IMR-90 (cell line): ENCODE measurements at regions not wholly inside any gene's neighbourhood (a gene's known extent, or its start where the extent isn't known, plus 50 kb on each side); places are given as distances from the start of the nearest gene placed in this dataset.

Experiments
- ATAC-seq: fragments of 200-7000 bp; cut with Tn5 transposase; 2 replicates; pipeline ENCODE4 v1.9.1; 2020; ENCODE audit warnings: low read depth, mild to moderate bottlenecking, moderate library complexity
- BruUV-seq: library from RNA; stranded (reverse); fragments of 400-500 nt; replicated peaks from 2 replicates; lab custom pipeline; 2021; lab: Mats Ljungman, UMichigan
- CTCF ChIA-PET: fragments of 300-600 bp; formaldehyde crosslinking; extraction: SDS; loops from one replicate; lab custom pipeline; 2021; ENCODE audit warnings: antibody characterized with exemption; lab: Yijun Ruan, JAX
- POLR2A ChIA-PET: fragments of 300-600 bp; sonication (Branson Sonifier 250); formaldehyde crosslinking; loops from one replicate; lab custom pipeline; 2022; ENCODE audit warnings: antibody characterized with exemption; ENCODE audit not compliant: unreplicated experiment; lab: Charles Lee
- DNase-seq: peaks from one replicate; pipeline ENCODE4 v3.0.0; 2013
- H2AFZ ChIP-seq: replicated peaks from 2 replicates; pipeline ENCODE3; 2013; ENCODE audit warnings: low read length, mild to moderate bottlenecking; ENCODE audit not compliant: poor library complexity
- H2AK5ac ChIP-seq: 2 replicates; pipeline ENCODE4 v1.6.1; 2013; ENCODE audit warnings: low read depth, low read length, inconsistent platforms
- H2AK9ac ChIP-seq: replicated peaks from 2 replicates; pipeline ENCODE3; 2013; ENCODE audit warnings: mild to moderate bottlenecking, low read depth, low read length, moderate library complexity; ENCODE audit not compliant: poor library complexity
- H2BK120ac ChIP-seq: 2 replicates; pipeline ENCODE4 v1.6.1; 2013; ENCODE audit warnings: low read depth, low read length, inconsistent platforms
- H2BK15ac ChIP-seq: 3 replicates; pipeline ENCODE4 v1.6.1; 2013; ENCODE audit warnings: low read depth, low read length, inconsistent platforms
- H2BK20ac ChIP-seq: 2 replicates; pipeline ENCODE4 v1.6.1; 2013; ENCODE audit warnings: low read depth, mild to moderate bottlenecking, inconsistent platforms, low read length, moderate library complexity
- H2BK5ac ChIP-seq: 2 replicates; pipeline ENCODE4 v1.6.1; 2013; ENCODE audit warnings: mild to moderate bottlenecking, low read depth, low read length, inconsistent platforms; ENCODE audit not compliant: poor library complexity, severe bottlenecking
- H3K14ac ChIP-seq: replicated peaks from 2 replicates; pipeline ENCODE4 v1.6.1; 2013; ENCODE audit warnings: low read depth, low read length, inconsistent platforms
- H3K18ac ChIP-seq: 2 replicates; pipeline ENCODE4 v1.6.1; 2013; ENCODE audit warnings: low read depth, low read length, control low read depth
- H3K23ac ChIP-seq: 2 replicates; pipeline ENCODE4 v1.6.1; 2013; ENCODE audit warnings: low read depth, low read length, inconsistent platforms
- H3K27ac ChIP-seq: 2 replicates; pipeline ENCODE4 v1.5.1; 2013; ENCODE audit warnings: mild to moderate bottlenecking, control low read depth, low read length; ENCODE audit not compliant: insufficient read depth
- H3K27me3 ChIP-seq: 2 replicates; pipeline ENCODE4 v1.6.1; 2013; ENCODE audit warnings: low read length; ENCODE audit not compliant: control insufficient read depth, insufficient read depth
- H3K36me3 ChIP-seq: 2 replicates; pipeline ENCODE4 v1.6.1; 2013; ENCODE audit warnings: low read length, mixed read lengths; ENCODE audit not compliant: control insufficient read depth, insufficient read depth
- H3K4ac ChIP-seq: 2 replicates; pipeline ENCODE4 v1.6.1; 2013; ENCODE audit warnings: low read depth, low read length, inconsistent platforms
- H3K4me1 ChIP-seq: 2 replicates; pipeline ENCODE4 v1.6.1; 2013; ENCODE audit warnings: low read length, mixed read lengths; ENCODE audit not compliant: control insufficient read depth, insufficient read depth
- H3K4me2 ChIP-seq: 2 replicates; pipeline ENCODE4 v1.6.1; 2013; ENCODE audit warnings: low read depth, mild to moderate bottlenecking, control low read depth, low read length, moderate library complexity
- H3K4me3 ChIP-seq: 2 replicates; pipeline ENCODE4 v1.5.1; 2013; ENCODE audit warnings: low read depth, mild to moderate bottlenecking, control low read depth, low read length, moderate library complexity; ENCODE audit not compliant: insufficient read depth
- H3K56ac ChIP-seq: 2 replicates; pipeline ENCODE4 v1.6.1; 2013; ENCODE audit warnings: low read length, inconsistent platforms; ENCODE audit not compliant: insufficient read depth; ENCODE audit errors: extremely low read depth
- H3K79me1 ChIP-seq, 2 experiments: 2 replicates each; pipeline ENCODE4 v1.6.1; 2013; ENCODE audit warnings: low read length in 2 of 2, inconsistent platforms in 1 of 2, low read depth in 1 of 2
- H3K9ac ChIP-seq: 2 replicates; pipeline ENCODE4 v1.6.1; 2013; ENCODE audit warnings: low read depth, low read length, control low read depth
- H3K9me1 ChIP-seq: 2 replicates; pipeline ENCODE4 v1.6.1; 2013; ENCODE audit warnings: low read length, inconsistent platforms; ENCODE audit not compliant: insufficient read depth
- H3K9me3 ChIP-seq: 2 replicates; pipeline ENCODE4 v1.6.1; 2013; ENCODE audit warnings: low read length; ENCODE audit not compliant: control insufficient read depth, insufficient read depth
- H4K20me1 ChIP-seq: 2 replicates; pipeline ENCODE4 v1.6.1; 2013; ENCODE audit warnings: low read length, inconsistent platforms; ENCODE audit not compliant: insufficient read depth
- H4K5ac ChIP-seq: 2 replicates; pipeline ENCODE4 v1.6.1; 2013; ENCODE audit warnings: mild to moderate bottlenecking, low read depth, low read length, control low read depth
- H4K8ac ChIP-seq, 2 experiments: 2 replicates each; pipeline ENCODE4 v1.6.1; 2013; ENCODE audit warnings: low read depth in 2 of 2, low read length in 2 of 2, control low read depth in 1 of 2, inconsistent platforms in 1 of 2
- H4K91ac ChIP-seq: 2 replicates; pipeline ENCODE4 v1.6.1; 2013; ENCODE audit warnings: low read depth, low read length, inconsistent platforms; ENCODE audit not compliant: insufficient read depth
- BHLHE40 ChIP-seq: fragments of 150-350 bp; IDR thresholded peaks from 2 replicates; pipeline ENCODE4 v1.6.1; 2016; ENCODE audit warnings: mild to moderate bottlenecking, low read depth, low read length
- CEBPB ChIP-seq: IDR thresholded peaks from 2 replicates; pipeline ENCODE4 v1.6.1; 2012; ENCODE audit warnings: low read depth, low read length, improper control_type of control experiment
- CHD1 ChIP-seq: IDR thresholded peaks from 2 replicates; pipeline ENCODE4 v1.6.1; 2012; ENCODE audit warnings: low read depth, low read length, improper control_type of control experiment
- CTCF ChIP-seq: conservative IDR thresholded peaks from 2 replicates; pipeline ENCODE4 v1.5.1; 2012; ENCODE audit warnings: mild to moderate bottlenecking, low read depth, low read length, improper control_type of control experiment
- ELK1 ChIP-seq: fragments of 150-350 bp; IDR thresholded peaks from 2 replicates; pipeline ENCODE4 v1.6.1; 2016; ENCODE audit warnings: low read depth, mild to moderate bottlenecking, low read length, moderate library complexity, borderline replicate concordance
- FOS ChIP-seq: fragments of 150-350 bp; IDR thresholded peaks from 2 replicates; pipeline ENCODE4 v1.6.1; 2016; ENCODE audit warnings: low read depth, low read length
- MAFK ChIP-seq: IDR thresholded peaks from 2 replicates; pipeline ENCODE4 v1.6.1; 2012; ENCODE audit warnings: low read depth, low read length, improper control_type of control experiment
- MAZ ChIP-seq: IDR thresholded peaks from 2 replicates; pipeline ENCODE4 v1.6.1; 2012; ENCODE audit warnings: low read depth, mild to moderate bottlenecking, low read length, improper control_type of control experiment, moderate library complexity, borderline replicate concordance
- MXI1 ChIP-seq: IDR thresholded peaks from 2 replicates; pipeline ENCODE4 v1.6.1; 2012; ENCODE audit warnings: low read depth, mild to moderate bottlenecking, low read length, moderate library complexity, borderline replicate concordance
- POLR2A ChIP-seq: IDR thresholded peaks from 2 replicates; pipeline ENCODE4 v1.6.1; 2012; ENCODE audit warnings: mild to moderate bottlenecking, low read depth, low read length
- RAD21 ChIP-seq: IDR thresholded peaks from 2 replicates; pipeline ENCODE4 v1.6.1; 2012; ENCODE audit warnings: low read length, improper control_type of control experiment
- RCOR1 ChIP-seq: IDR thresholded peaks from 2 replicates; pipeline ENCODE4 v1.6.1; 2012; ENCODE audit warnings: mild to moderate bottlenecking, low read length, improper control_type of control experiment; ENCODE audit not compliant: insufficient replicate concordance
- RFX5 ChIP-seq: IDR thresholded peaks from 2 replicates; pipeline ENCODE4 v1.8.0; 2012; ENCODE audit warnings: low read depth, mild to moderate bottlenecking, low read length, moderate library complexity
- SMC3 ChIP-seq: fragments of 150-350 bp; IDR thresholded peaks from 2 replicates; pipeline ENCODE4 v1.6.1; 2016; ENCODE audit warnings: low read depth, mild to moderate bottlenecking, antibody characterized with exemption, low read length, moderate library complexity
- WGBS, 2 experiments: methylation state at CpG; one replicate each; pipeline versions ENCODE4 v1.1.5 to v1.1.7; 2013; ENCODE audit warnings: missing lambda C conversion rate in 2 of 2; ENCODE audit not compliant: insufficient read length in 1 of 2; ENCODE audit errors: extremely low coverage in 2 of 2; 5-methylcytosine and 5-hydroxymethylcytosine counted together
- dilution Hi-C: fragments of 300-500 bp; cut with HindIII; formaldehyde crosslinking; loops from one replicate; pipeline ENCODE4 v1.14.3; 2018; ENCODE audit warnings: low sequenced_read_pairs; ENCODE audit not compliant: unreplicated experiment
- in situ Hi-C: fragments of 300-500 bp; cut with MboI; formaldehyde crosslinking; loops from 3 replicates; pipeline ENCODE4 v1.14.3; 2019; ENCODE audit warnings: low sequenced_read_pairs, inconsistent platforms, mixed read lengths
- intact Hi-C: fragments of 100-400 bp; cut with micrococcal nuclease; formaldehyde crosslinking; loops from 2 replicates; pipeline ENCODE4 v1.10.0; 2022
- TF ChIP-seq, protein P1 (sequence below): fragments of 150-350 bp; IDR thresholded peaks from 2 replicates; pipeline ENCODE4 v1.6.1; 2017; ENCODE audit warnings: mild to moderate bottlenecking, antibody characterized with exemption, low read length, low read depth

- intact Hi-C loops, result no loop called here
- ChIA-PET POLR2A (no interaction called here), CTCF (no interaction called here)
- WGBS, 2 experiments, result 76% methylated on average over 3 of the region's 20 CpGs; no CpG with 5 or more reads in 1 of the 2 experiments
- Histone ChIP-seq H3K14ac (no peak overlapping the region), H3K4me2 (no peak overlapping the region), H4K20me1 (no peaks in the 10 kb centered on the region), H3K79me1 (no peaks in the 10 kb centered on the region), H3K9me1 (peaks cover 7% of the 10 kb centered on the region; the same call in 1 of the 2 replicates), H3K18ac (no peak overlapping the region), H3K56ac (no peak overlapping the region), H2AK5ac (no peak overlapping the region), H3K4me1 (no peaks in the 10 kb centered on the region), H4K91ac (no peak overlapping the region), H2AFZ (no peak overlapping the region), H3K9ac (no peak overlapping the region), H2AK9ac (no peak overlapping the region), H3K4me3 (no peak overlapping the region), H2BK15ac (no peak overlapping the region), H3K36me3 (no peaks in the 10 kb centered on the region), H4K8ac (no peak overlapping the region), H2BK20ac (no peak overlapping the region), H3K27me3 (peaks cover 20% of the 10 kb centered on the region), H3K23ac (no peak overlapping the region), H2BK5ac (no peak overlapping the region), H3K4ac (no peak overlapping the region), H3K27ac (no peak overlapping the region), H3K9me3 (no peaks in the 10 kb centered on the region), H2BK120ac (no peak overlapping the region), H4K5ac (no peak overlapping the region)
- no peak for TF ChIP-seq MAFK
- TF ChIP-seq, protein P1, sequence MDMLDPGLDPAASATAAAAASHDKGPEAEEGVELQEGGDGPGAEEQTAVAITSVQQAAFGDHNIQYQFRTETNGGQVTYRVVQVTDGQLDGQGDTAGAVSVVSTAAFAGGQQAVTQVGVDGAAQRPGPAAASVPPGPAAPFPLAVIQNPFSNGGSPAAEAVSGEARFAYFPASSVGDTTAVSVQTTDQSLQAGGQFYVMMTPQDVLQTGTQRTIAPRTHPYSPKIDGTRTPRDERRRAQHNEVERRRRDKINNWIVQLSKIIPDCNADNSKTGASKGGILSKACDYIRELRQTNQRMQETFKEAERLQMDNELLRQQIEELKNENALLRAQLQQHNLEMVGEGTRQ, result no peak
- no peak for TF ChIP-seq FOS
- no peak for TF ChIP-seq ELK1
- TF ChIP-seq CEBPB, result no peak
- no peak for TF ChIP-seq RAD21
- no peak for TF ChIP-seq SMC3
- no peak for TF ChIP-seq RCOR1
- TF ChIP-seq POLR2A, result no peak
- no peak for TF ChIP-seq MAZ
- no peak for TF ChIP-seq RFX5
- TF ChIP-seq CHD1, result no peak
- no peak for TF ChIP-seq CTCF
- no peak for TF ChIP-seq BHLHE40
- no peak for TF ChIP-seq MXI1
- no TSS peak for BruUV-seq
- dilution Hi-C loops, result no loop called here
- ATAC-seq (no peak), DNase-seq (no peak)
- in situ Hi-C loops, result no loop called here
Measured at GRCh38 chr2:10228611-10229365, 73.9 kb upstream of the HPCAL1 start.
